WTC11 (cell line): ENCODE measurements at regions not wholly inside any gene's neighbourhood (a gene's known extent, or its start where the extent isn't known, plus 50 kb on each side); places are given as distances from the start of the nearest gene placed in this dataset.

ENCODE experiments used
- ATAC-seq: fragments of 200-7000 bp; cut with Tn5 transposase; 2 replicates; pipeline ENCODE4 v1.10.0; 2021; ENCODE audit warnings: mild to moderate bottlenecking, moderate library complexity
- CTCF ChIA-PET: fragments of 300-600 bp; sonication (Branson Sonifier 250); formaldehyde crosslinking; loops from one replicate; lab custom pipeline; 2021; ENCODE audit warnings: antibody characterized with exemption; lab: Charles Lee
- POLR2A ChIA-PET: fragments of 350-600 bp; sonication (Branson Sonifier 250); formaldehyde crosslinking; loops from one replicate; lab custom pipeline; 2021; ENCODE audit warnings: antibody characterized with exemption; lab: Charles Lee
- DNase-seq: peaks from one replicate; pipeline ENCODE4 v3.0.0; 2021; ENCODE audit warnings: low spot score
- H3K27ac Mint-ChIP-seq: 2 replicates; pipeline ENCODE4 v1.8.0; 2021; ENCODE audit warnings: mixed read lengths
- H3K27me3 Mint-ChIP-seq: 2 replicates; pipeline ENCODE4 v1.8.0; 2021; ENCODE audit warnings: low read depth, mild to moderate bottlenecking, moderate library complexity, mixed read lengths
- H3K36me3 Mint-ChIP-seq: 2 replicates; pipeline ENCODE4 v1.8.0; 2021; ENCODE audit warnings: mixed read lengths
- H3K4me1 Mint-ChIP-seq: 2 replicates; pipeline ENCODE4 v1.8.0; 2022; ENCODE audit warnings: mixed read lengths
- H3K4me3 Mint-ChIP-seq: 2 replicates; pipeline ENCODE4 v1.8.0; 2021; ENCODE audit warnings: mild to moderate bottlenecking, moderate library complexity, mixed read lengths
- H3K9me3 Mint-ChIP-seq: 2 replicates; pipeline ENCODE4 v1.8.0; 2021; ENCODE audit warnings: mixed read lengths
- CREM ChIP-seq: sonication (generic); formaldehyde crosslinking; IDR thresholded peaks from 2 replicates; pipeline ENCODE4 v1.8.1; 2022; ENCODE audit warnings: mild to moderate bottlenecking, missing genetic modification reagents, moderate library complexity
- E2F5 ChIP-seq: sonication (generic); formaldehyde crosslinking; IDR thresholded peaks from 2 replicates; pipeline ENCODE4 v1.8.1; 2022; ENCODE audit warnings: mild to moderate bottlenecking, moderate library complexity, missing genetic modification reagents
- FOXJ3 ChIP-seq: sonication (generic); formaldehyde crosslinking; IDR thresholded peaks from 2 replicates; pipeline ENCODE4 v1.9.0; 2021; ENCODE audit warnings: missing genetic modification reagents, mild to moderate bottlenecking, borderline replicate concordance
- FOXP1 ChIP-seq: sonication (generic); formaldehyde crosslinking; IDR thresholded peaks from 2 replicates; pipeline ENCODE4 v1.8.0; 2022; ENCODE audit warnings: missing genetic modification reagents, mild to moderate bottlenecking, moderate library complexity, borderline replicate concordance
- HMGXB4 ChIP-seq: sonication (generic); formaldehyde crosslinking; IDR thresholded peaks from 2 replicates; pipeline ENCODE4 v1.8.1; 2023; ENCODE audit warnings: mild to moderate bottlenecking, moderate library complexity, missing genetic modification reagents
- NFATC4 ChIP-seq: fragments of 250-450 bp; sonication (Bioruptor Pico); IDR thresholded peaks from 2 replicates; pipeline ENCODE4 v1.9.0; 2021; ENCODE audit warnings: mild to moderate bottlenecking
- NR3C1 ChIP-seq: sonication (generic); formaldehyde crosslinking; conservative IDR thresholded peaks from 2 replicates; pipeline ENCODE4 v1.8.1; 2023; ENCODE audit warnings: low read depth, mild to moderate bottlenecking, missing genetic modification reagents
- PRDM15 ChIP-seq: sonication (generic); formaldehyde crosslinking; IDR thresholded peaks from 2 replicates; pipeline ENCODE4 v1.8.0; 2022; ENCODE audit warnings: missing genetic modification reagents
- STAT6 ChIP-seq: sonication (generic); formaldehyde crosslinking; conservative IDR thresholded peaks from 2 replicates; pipeline ENCODE4 v1.8.1; 2023; ENCODE audit warnings: mild to moderate bottlenecking, low read depth, missing genetic modification reagents, moderate library complexity
- ZBTB21 ChIP-seq: sonication (generic); formaldehyde crosslinking; IDR thresholded peaks from 2 replicates; pipeline ENCODE4 v1.8.1; 2023; ENCODE audit warnings: mild to moderate bottlenecking, missing genetic modification reagents, borderline replicate concordance
- ZNF121 ChIP-seq: sonication (generic); formaldehyde crosslinking; IDR thresholded peaks from 2 replicates; pipeline ENCODE4 v1.8.0; 2023; ENCODE audit warnings: missing genetic modification reagents
- ZNF423 ChIP-seq: fragments of 250-450 bp; sonication (Bioruptor Pico); IDR thresholded peaks from 2 replicates; pipeline ENCODE4 v2.1.2; 2022; ENCODE audit warnings: mild to moderate bottlenecking, moderate library complexity
- ZNF425 ChIP-seq: fragments of 250-450 bp; sonication (Bioruptor Pico); conservative IDR thresholded peaks from 2 replicates; pipeline ENCODE4 v1.9.0; 2021; ENCODE audit warnings: mild to moderate bottlenecking
- ZNF532 ChIP-seq: fragments of 250-450 bp; sonication (Bioruptor Pico); IDR thresholded peaks from 2 replicates; pipeline ENCODE4 v1.9.0; 2021; ENCODE audit warnings: mild to moderate bottlenecking, borderline replicate concordance
- TF ChIP-seq, protein P1 (sequence below): sonication (generic); formaldehyde crosslinking; IDR thresholded peaks from 2 replicates; pipeline ENCODE4 v1.8.0; 2022; ENCODE audit warnings: mild to moderate bottlenecking, missing genetic modification reagents

- TF ChIP-seq E2F5 (CRISPR knock-in tag): no peak
- TF ChIP-seq ZBTB21 (CRISPR knock-in tag): no peak
- no peak for TF ChIP-seq CREM
- TF ChIP-seq FOXP1: no peak
- no peak for TF ChIP-seq ZNF532
- no peak for TF ChIP-seq NFATC4
These were observed 248.5 kb downstream of the HAO1 start (continued) for GRCh38 chr20:7691647-7692269.

GRCh38 chr20:7692478-7692877, 247.8 kb downstream of the HAO1 start:
- H3K27me3 Mint-ChIP-seq: no peaks in the 10 kb centered on the region
- POLR2A ChIA-PET: no interaction called here
- H3K36me3 Mint-ChIP-seq: no peaks in the 10 kb centered on the region
- CTCF ChIA-PET: no interaction called here
- no peak overlapping the region for H3K4me3 Mint-ChIP-seq
- no peak overlapping the region for H3K27ac Mint-ChIP-seq
- DNase-seq: no peak
- no peak for TF ChIP-seq ZNF121 (CRISPR knock-in tag)
- TF ChIP-seq, protein P1, sequence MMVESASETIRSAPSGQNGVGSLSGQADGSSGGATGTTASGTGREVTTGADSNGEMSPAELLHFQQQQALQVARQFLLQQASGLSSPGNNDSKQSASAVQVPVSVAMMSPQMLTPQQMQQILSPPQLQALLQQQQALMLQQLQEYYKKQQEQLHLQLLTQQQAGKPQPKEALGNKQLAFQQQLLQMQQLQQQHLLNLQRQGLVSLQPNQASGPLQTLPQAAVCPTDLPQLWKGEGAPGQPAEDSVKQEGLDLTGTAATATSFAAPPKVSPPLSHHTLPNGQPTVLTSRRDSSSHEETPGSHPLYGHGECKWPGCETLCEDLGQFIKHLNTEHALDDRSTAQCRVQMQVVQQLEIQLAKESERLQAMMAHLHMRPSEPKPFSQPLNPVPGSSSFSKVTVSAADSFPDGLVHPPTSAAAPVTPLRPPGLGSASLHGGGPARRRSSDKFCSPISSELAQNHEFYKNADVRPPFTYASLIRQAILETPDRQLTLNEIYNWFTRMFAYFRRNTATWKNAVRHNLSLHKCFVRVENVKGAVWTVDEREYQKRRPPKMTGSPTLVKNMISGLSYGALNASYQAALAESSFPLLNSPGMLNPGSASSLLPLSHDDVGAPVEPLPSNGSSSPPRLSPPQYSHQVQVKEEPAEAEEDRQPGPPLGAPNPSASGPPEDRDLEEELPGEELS (CRISPR knock-in tag): no peak
- H3K9me3 Mint-ChIP-seq: peaks cover 11% of the 10 kb centered on the region
- H3K4me1 Mint-ChIP-seq: no peaks in the 10 kb centered on the region
- no peak for ATAC-seq

- POLR2A ChIA-PET: no interaction called here
- Mint-ChIP-seq H3K27me3 (no peaks in the 10 kb centered on the region), H3K36me3 (no peaks in the 10 kb centered on the region), H3K4me3 (no peak overlapping the region), H3K27ac (no peak overlapping the region), H3K9me3 (peaks cover 11% of the 10 kb centered on the region), H3K4me1 (no peaks in the 10 kb centered on the region)
- CTCF ChIA-PET: no interaction called here
- DNase-seq (no peak), ATAC-seq (no peak)
- TF ChIP-seq ZNF423 (CRISPR knock-in tag) (no peak), PRDM15 (CRISPR knock-in tag) (no peak), NR3C1 (CRISPR knock-in tag) (no peak), STAT6 (CRISPR knock-in tag) (no peak), HMGXB4 (no peak), ZNF425 (CRISPR knock-in tag) (no peak), FOXJ3 (CRISPR knock-in tag) (no peak), ZBTB21 (CRISPR knock-in tag) (no peak)
These were observed 246.5 kb downstream of the HAO1 start for GRCh38 chr20:7693761-7694160.
